Adrenal gland (tissue), 9 donors: ENCODE measurements at regions not wholly inside any gene's neighbourhood (a gene's known extent, or its start where the extent isn't known, plus 50 kb on each side); places are given as distances from the start of the nearest gene placed in this dataset.

ENCODE experiments used
- DNase-seq, 7 donors: peaks; one replicate each; pipeline ENCODE4 v3.0.0-alpha.2; 2019 to 2020
- H3K27ac ChIP-seq, 5 donors: fragments of 200-600 bp; sonication (generic) in 4 of 5; 1 replicate in 3 of 5; 2 replicates in 2 of 5; pipeline versions ENCODE4 v1.5.1 to v1.8.0; 2016 to 2020; ENCODE audit warnings: mild to moderate bottlenecking in 1 of 5
- H3K27me3 ChIP-seq: fragments of 200-600 bp; 2 replicates; pipeline ENCODE4 v1.8.0; 2021
- H3K36me3 ChIP-seq, 2 donors: fragments of 200-600 bp; replicated peaks in 1 of 2; 1 replicate in 1 of 2; 2 replicates in 1 of 2; pipeline versions ENCODE4 v1.5.1 to v1.8.0; 2018 to 2022
- H3K4me1 ChIP-seq, 2 donors: fragments of 200-600 bp; replicated peaks in 1 of 2; 1 replicate in 1 of 2; 2 replicates in 1 of 2; pipeline versions ENCODE4 v1.5.1 to v1.8.0; 2018 to 2021
- H3K4me3 ChIP-seq, 4 donors: fragments of 200-600 bp; sonication (generic) in 3 of 4; one replicate each; pipeline ENCODE4 v1.5.1; 2016 to 2018
- H3K9me3 ChIP-seq, 3 donors: fragments of 200-600 bp; sonication (generic) in 1 of 3; replicated peaks in 1 of 3; 1 replicate in 2 of 3; 2 replicates in 1 of 3; pipeline versions ENCODE4 v1.5.1 to v1.8.0; 2016 to 2021
- POLR2A ChIP-seq, 2 donors: fragments of 450-650 bp; IDR thresholded peaks; one replicate each; pipeline ENCODE4 v1.6.1; 2017; ENCODE audit warnings: antibody characterized with exemption in 2 of 2, mild to moderate bottlenecking in 2 of 2, moderate library complexity in 1 of 2
- WGBS, 4 donors: extraction: QIAGEN DNeasy Blood & Tissue Kit in 2 of 4; methylation state at CpG; one replicate each; pipeline versions ENCODE4 v1.1.5 to v1.1.7; 2013 to 2017; 5-methylcytosine and 5-hydroxymethylcytosine counted together
- intact Hi-C, 2 donors: fragments of 100-400 bp; cut with DNase I; formaldehyde crosslinking; loops; one replicate each; pipeline versions ENCODE4 v1.14.1 to v1.15.0; 2022 to 2023
- TF ChIP-seq, protein P1 (sequence below), 6 experiments: fragments of 450-650 bp in 4 of 6; fragments of 200-600 bp in 2 of 6; sonication (generic) in 1 of 6; IDR thresholded peaks; 1 replicate in 5 of 6; 2 replicates in 1 of 6; pipeline versions ENCODE4 v1.5.1 to v1.8.0; 2016 to 2021; ENCODE audit warnings: antibody characterized with exemption in 6 of 6, mild to moderate bottlenecking in 2 of 6, moderate library complexity in 1 of 6
- donor health status: healthy with polysubstance abuse.
- donor health status: Bipolar disorder and iron deficiency.
- donor health status: DM: yes; HTN: yes; CAD: no.
- donor health status: DM: no; HTN: no; CAD: no.
- donor health status: DM: no; HTN: no; CAD: no.

- no peak for DNase-seq
- H3K27me3 ChIP-seq = no peaks in the 10 kb centered on the region
- H3K36me3 ChIP-seq = no peaks in the 10 kb centered on the region
- TF ChIP-seq, protein P1, sequence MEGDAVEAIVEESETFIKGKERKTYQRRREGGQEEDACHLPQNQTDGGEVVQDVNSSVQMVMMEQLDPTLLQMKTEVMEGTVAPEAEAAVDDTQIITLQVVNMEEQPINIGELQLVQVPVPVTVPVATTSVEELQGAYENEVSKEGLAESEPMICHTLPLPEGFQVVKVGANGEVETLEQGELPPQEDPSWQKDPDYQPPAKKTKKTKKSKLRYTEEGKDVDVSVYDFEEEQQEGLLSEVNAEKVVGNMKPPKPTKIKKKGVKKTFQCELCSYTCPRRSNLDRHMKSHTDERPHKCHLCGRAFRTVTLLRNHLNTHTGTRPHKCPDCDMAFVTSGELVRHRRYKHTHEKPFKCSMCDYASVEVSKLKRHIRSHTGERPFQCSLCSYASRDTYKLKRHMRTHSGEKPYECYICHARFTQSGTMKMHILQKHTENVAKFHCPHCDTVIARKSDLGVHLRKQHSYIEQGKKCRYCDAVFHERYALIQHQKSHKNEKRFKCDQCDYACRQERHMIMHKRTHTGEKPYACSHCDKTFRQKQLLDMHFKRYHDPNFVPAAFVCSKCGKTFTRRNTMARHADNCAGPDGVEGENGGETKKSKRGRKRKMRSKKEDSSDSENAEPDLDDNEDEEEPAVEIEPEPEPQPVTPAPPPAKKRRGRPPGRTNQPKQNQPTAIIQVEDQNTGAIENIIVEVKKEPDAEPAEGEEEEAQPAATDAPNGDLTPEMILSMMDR (IDR thresholded peaks at IDR 0.05) = no peak
- TF ChIP-seq POLR2A (IDR thresholded peaks at IDR 0.05) = no peak
- H3K4me1 ChIP-seq = peaks cover 0 to 7% of the 10 kb centered on the region in 2 donors
- H3K9me3 ChIP-seq = no peaks in the 10 kb centered on the region
- intact Hi-C loops = no loop called here
- H3K27ac ChIP-seq = no peak overlapping the region
- H3K4me3 ChIP-seq = no peak overlapping the region
These were observed 202.1 kb downstream of the CENPC start for GRCh38 chr4:67343199-67343598.

- WGBS, 4 donors = 64 to 73% (median 69%) methylated on average over 2 of the region's 2 CpGs
- intact Hi-C loops = no loop called here
These were observed 203.0 kb downstream of the CENPC start for GRCh38 chr4:67342291-67342690.

DNA sequence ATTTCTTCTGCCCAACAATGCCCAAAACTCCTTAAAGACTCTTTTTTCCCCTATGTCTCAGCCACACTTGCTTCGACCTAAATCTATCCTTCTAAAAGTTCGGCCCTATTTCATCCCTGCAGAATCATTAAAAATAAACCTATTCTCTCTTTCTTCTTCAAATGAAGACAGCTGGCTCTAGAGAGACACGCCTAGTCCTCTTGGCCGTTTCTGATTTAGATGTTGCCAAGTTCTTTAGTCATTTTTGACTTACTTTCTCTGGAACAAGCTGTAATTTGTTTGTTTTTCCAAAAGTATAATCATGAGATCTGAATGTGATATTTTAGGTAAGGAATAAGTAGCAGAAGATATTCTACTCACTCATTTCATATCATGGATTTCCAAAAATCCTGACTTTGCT is 211.6 kb downstream of the CENPC start:
- intact Hi-C loops = no loop called here
- Histone ChIP-seq H3K27ac (no peak overlapping the region), H3K36me3 (no peaks in the 10 kb centered on the region), H3K9me3 (no peaks in the 10 kb centered on the region), H3K4me3 (no peak overlapping the region), H3K4me1 (peaks cover 0 to 6% of the 10 kb centered on the region in 2 donors), H3K27me3 (no peaks in the 10 kb centered on the region)
- TF ChIP-seq, protein P1 (IDR thresholded peaks at IDR 0.05) = no peak
- no peak for TF ChIP-seq POLR2A (IDR thresholded peaks at IDR 0.05)
- DNase-seq = peak in 1 of 7 donors; percentile 6
- 41 to 54% (median 49%) methylated on average over 4 of the region's 4 CpGs for WGBS, 4 donors

More at GRCh38 chr4:67342291-67342690, 203.0 kb downstream of the CENPC start:
- no peak for DNase-seq
- H3K27ac ChIP-seq = no peak overlapping the region
- no peaks in the 10 kb centered on the region for H3K36me3 ChIP-seq
- no peaks in the 10 kb centered on the region for H3K9me3 ChIP-seq
- no peaks in the 10 kb centered on the region for H3K27me3 ChIP-seq
- TF ChIP-seq, protein P1 (IDR thresholded peaks at IDR 0.05) = no peak
- TF ChIP-seq POLR2A (IDR thresholded peaks at IDR 0.05) = no peak
- peaks cover 0 to 7% of the 10 kb centered on the region in 2 donors for H3K4me1 ChIP-seq
- no peak overlapping the region for H3K4me3 ChIP-seq

DNA sequence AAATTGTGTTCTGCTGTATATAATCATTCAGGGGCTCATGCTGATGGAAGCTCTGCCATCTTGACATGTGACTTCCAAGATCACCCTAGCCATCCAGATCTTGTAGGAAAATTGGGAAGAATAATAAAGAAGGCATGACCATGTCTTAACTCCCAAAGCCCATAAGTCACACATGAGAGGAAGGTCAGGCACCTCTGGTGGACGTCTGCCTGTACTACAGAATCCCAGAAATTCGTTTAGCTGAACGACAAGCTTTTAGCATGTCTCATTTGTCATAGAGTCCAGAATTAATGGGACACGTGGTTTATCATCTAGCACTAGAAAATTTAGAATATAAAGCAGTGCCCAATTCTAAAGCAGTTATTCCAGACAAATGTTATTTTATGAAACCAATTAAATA is 212.7 kb downstream of the CENPC start:
- peak in 1 of 7 donors; percentile 4 for DNase-seq
- intact Hi-C loops = no loop called here
- Histone ChIP-seq H3K4me3 (no peak overlapping the region), H3K27me3 (no peaks in the 10 kb centered on the region), H3K27ac (no peak overlapping the region), H3K9me3 (no peaks in the 10 kb centered on the region), H3K36me3 (no peaks in the 10 kb centered on the region), H3K4me1 (peaks cover 0 to 6% of the 10 kb centered on the region in 2 donors)
- WGBS, 4 donors = 13 to 20% (median 16%) methylated on average over 4 of the region's 4 CpGs
- TF ChIP-seq POLR2A (IDR thresholded peaks at IDR 0.05) = no peak
- TF ChIP-seq, protein P1 (IDR thresholded peaks at IDR 0.05) = peak in 5 of 6 experiments; percentile 8 to 31 (median 19)
